ENCODE measurements at regions not wholly inside any gene's neighbourhood (a gene's known extent, or its start where the extent isn't known, plus 50 kb on each side); places are given as distances from the start of the nearest gene placed in this dataset.

DNA sequence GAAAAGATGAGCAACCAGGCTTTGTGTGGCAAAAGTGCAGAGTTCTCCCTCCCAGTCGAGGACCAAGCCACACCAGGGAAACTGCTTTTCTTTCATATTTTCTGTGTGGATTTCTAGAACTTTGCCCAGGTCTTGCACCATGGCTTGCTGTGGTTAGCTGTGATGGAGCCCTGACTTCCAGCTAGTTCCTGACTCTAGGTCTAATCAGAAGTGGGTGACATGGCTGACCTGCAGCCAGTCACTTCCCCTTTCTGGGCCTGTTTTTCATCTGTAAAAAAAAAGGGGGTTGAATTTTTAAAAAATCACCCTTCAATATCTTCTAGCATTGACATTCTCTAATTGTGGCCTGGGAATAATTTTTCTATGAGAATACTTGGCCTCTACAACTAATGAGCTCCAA lies 491.2 kb upstream of the USP24 start:
- in situ Hi-C loops (cut with HindIII; ENCODE audit: low sequenced_read_pairs), result no loop called here

DNA sequence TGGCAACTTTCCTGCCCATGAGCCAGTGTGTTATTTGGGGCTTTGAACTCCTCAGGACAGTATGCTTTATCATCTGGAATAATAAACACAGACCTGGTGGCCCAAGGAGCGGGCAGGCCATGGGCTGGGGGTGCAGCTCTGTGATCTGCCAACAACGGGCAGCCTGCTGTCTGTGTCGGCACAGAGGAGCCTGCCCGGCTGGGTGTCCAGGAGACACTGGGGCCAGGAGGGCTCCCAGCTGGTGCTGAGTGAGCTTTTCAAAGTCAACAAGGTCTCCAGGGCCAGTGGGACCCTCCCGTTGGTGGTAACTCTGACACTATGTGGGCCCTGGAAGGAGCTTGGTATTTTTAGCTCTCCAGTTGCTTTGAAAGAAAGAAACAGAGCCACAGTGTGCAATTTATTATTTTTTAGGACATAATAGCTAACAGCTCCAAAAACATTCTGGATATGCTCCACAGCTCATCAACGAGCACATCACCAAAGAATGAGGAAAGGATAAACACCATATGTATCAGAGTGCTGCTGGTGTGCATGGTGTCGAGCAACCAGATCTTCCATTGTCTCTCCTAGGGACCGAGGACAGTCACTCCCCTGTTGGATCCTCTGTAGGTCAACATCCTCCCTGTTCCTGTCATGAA lies 488.7 kb upstream of the USP24 start:
- in situ Hi-C loops (cut with HindIII; ENCODE audit: low sequenced_read_pairs), result no loop called here

GRCh38 chr1:55702064-55702463 lies 486.9 kb upstream of the USP24 start:
- in situ Hi-C loops (cut with HindIII; ENCODE audit: low sequenced_read_pairs), result no loop called here

- in situ Hi-C loops (cut with HindIII; ENCODE audit: low sequenced_read_pairs), result no loop called here
Observed at GRCh38 chr1:55700359-55701130, 485.4 kb upstream of the USP24 start.

DNA sequence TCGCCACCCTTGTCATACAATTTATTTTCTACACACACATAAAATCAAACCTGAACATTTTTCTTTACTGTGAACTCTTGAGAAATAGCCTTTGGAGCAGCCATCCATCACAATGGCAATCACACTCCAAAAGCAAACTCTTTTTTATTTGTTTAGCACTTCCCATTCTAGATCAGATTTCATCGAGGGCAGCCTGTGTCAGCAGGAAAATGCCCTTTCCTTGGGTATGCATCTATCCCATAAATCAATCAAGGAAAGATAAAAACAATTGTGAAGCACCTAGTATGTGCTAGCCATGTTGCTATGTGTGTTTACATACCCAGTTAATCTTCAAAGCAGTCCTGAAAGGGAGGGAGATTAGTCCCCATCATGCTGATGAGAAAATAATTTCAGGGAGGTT lies 484.1 kb upstream of the USP24 start:
- in situ Hi-C loops (cut with HindIII; ENCODE audit: low sequenced_read_pairs), result no loop called here

DNA sequence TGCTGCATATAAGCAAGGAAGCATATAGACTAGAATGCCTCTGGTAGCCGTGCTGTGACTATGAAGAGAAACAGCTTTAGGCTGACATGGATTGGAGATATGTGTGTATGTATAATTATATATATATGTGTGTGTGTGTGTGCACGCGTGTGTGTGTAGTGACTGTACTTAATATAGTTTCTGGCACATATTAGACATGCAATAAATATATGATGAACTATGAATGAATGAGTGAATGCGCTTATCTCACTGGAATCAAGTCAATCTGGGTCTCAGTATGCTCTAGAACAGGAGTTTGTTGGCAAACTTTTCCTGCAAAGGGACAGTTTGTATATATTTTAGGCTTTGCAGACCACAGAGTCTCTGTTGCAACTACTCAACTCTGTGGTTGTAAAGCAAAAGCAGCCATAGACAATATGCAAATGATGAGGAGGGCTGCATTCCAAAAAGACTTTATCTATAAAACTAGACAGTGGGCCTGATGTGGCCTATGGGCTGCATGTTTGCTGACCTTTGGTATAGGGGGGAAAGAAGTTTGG lies 482.9 kb upstream of the USP24 start:
- in situ Hi-C loops (cut with HindIII; ENCODE audit: low sequenced_read_pairs), result no loop called here

DNA sequence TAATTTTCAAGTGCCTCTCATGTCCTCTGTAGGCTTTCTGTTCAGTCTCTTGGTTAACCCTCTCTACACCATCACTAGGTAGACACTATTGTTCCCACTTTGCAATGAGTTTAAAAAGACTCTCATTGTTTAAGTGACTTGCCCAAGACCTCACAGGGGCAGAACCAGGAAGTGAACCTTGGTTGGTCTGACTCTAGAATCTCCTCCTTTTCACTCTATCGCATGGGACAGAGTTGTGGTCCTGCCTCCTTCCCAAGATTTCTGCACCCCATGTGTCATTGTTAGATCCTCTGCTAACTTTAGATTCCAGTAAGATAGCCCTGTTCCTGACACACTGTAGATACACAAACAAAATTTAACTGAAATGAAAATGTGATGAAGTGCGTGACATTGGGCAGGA lies 481.7 kb upstream of the USP24 start:
- in situ Hi-C loops (cut with HindIII; ENCODE audit: low sequenced_read_pairs), result no loop called here

DNA sequence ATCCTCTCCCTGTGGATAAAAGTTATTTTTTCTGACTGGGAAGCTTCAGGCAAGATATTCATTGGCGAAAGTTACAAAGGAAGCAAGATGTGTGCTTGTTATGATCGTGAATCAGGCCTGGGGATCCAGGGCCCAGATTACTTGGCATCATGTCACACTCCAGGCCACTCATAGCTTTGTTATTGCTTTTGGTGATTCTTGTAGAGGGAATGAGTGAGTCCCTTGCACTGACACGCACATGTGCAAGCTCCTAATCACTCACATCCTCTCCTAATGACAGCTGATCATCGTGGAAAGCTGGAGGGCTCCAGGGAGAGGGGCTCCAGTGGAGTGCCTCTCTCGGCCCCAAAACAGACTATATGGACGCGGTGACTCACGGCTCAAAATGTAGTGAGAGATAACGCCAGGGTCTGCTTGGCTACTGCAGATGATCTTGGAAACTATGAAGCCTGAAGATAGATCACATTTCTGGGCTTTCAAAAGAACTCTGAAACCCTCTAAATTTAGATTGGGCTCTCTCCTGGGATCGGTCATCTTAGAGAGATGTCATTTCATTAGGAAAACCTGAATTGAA lies 481.1 kb upstream of the USP24 start:
- in situ Hi-C loops (cut with HindIII; ENCODE audit: low sequenced_read_pairs), result no loop called here

DNA sequence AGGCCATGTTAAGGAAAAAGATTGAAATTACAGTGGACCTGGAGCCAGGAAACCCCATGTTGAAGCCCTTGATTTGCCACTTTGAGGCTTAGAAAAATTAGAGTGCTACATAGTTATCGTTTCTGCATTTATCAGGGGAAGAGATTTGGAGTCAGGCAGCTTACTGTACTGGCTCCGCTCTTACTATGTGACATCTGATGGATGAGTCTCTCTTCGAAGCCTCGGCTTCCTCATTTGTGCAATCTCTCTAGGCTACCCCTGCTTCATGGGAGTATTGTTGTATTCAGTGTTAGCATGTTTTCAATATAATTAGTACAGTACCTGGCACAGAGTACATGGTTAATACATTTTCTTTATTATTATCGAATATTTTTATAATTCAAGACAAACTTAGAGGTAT lies 480.4 kb upstream of the USP24 start:
- in situ Hi-C loops (cut with HindIII; ENCODE audit: low sequenced_read_pairs), result no loop called here

GRCh38 chr1:55695151-55695550 lies 480.0 kb upstream of the USP24 start:
- in situ Hi-C loops (cut with HindIII; ENCODE audit: low sequenced_read_pairs), result no loop called here

GRCh38 chr1:55694310-55694801 lies 479.2 kb upstream of the USP24 start:
- in situ Hi-C loops (cut with HindIII; ENCODE audit: low sequenced_read_pairs), result no loop called here

- in situ Hi-C loops (cut with HindIII; ENCODE audit: low sequenced_read_pairs), result no loop called here
Observed at GRCh38 chr1:55692726-55693125, 477.6 kb upstream of the USP24 start.

DNA sequence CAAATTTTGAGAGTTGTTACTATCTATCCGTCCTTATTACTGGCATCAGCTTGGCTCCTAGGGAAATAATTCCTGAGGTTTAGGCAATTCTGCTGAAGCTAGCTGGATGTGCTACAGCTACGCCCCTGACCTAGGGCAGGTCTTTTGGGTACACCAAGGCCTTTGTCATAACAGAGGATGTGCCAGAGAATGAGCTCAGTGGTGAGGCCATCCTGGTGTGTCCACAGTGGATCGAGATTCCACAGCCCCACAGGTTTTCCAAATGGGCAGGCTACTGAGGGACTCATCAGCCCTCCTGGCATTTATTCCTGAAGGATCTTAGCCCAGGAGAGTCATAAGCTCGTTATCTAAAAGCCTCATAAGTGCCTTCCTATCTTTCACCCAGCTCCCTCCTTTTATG lies 475.2 kb upstream of the USP24 start:
- in situ Hi-C loops (cut with HindIII; ENCODE audit: low sequenced_read_pairs), result no loop called here

DNA sequence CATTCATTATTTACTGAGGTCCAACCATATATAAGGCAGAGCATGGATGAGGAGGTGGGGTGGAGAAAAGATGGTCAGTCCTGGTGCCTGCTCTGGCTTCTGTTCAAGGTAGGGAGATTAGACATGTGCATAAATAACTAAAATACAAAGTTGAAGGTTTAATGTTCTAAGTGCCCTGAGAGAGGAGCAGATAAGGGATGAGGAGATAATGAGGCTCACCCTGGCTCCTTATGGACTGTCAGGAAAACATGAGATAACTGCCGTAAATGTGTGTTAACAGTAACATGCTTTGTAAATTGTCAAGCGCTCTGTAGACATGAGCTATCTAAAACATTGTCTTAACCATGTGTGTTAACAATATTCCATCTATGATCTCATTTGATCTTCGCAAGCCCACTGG lies 474.6 kb upstream of the USP24 start:
- in situ Hi-C loops (cut with HindIII; ENCODE audit: low sequenced_read_pairs), result no loop called here

GRCh38 chr1:55685560-55685959 lies 470.4 kb upstream of the USP24 start:
- in situ Hi-C loops (cut with HindIII; ENCODE audit: low sequenced_read_pairs), result no loop called here

GRCh38 chr1:55684131-55684650 lies 469.0 kb upstream of the USP24 start:
- in situ Hi-C loops (cut with HindIII; ENCODE audit: low sequenced_read_pairs), result no loop called here

- in situ Hi-C loops (cut with HindIII; ENCODE audit: low sequenced_read_pairs), result no loop called here
Observed at GRCh38 chr1:55682198-55682597, 467.0 kb upstream of the USP24 start.

- in situ Hi-C loops (cut with HindIII; ENCODE audit: low sequenced_read_pairs), result no loop called here
Observed at GRCh38 chr1:55679971-55680370, 464.8 kb upstream of the USP24 start.

- in situ Hi-C loops (cut with HindIII; ENCODE audit: low sequenced_read_pairs), result no loop called here
Observed at GRCh38 chr1:55673416-55673815, 458.3 kb upstream of the USP24 start.

DNA sequence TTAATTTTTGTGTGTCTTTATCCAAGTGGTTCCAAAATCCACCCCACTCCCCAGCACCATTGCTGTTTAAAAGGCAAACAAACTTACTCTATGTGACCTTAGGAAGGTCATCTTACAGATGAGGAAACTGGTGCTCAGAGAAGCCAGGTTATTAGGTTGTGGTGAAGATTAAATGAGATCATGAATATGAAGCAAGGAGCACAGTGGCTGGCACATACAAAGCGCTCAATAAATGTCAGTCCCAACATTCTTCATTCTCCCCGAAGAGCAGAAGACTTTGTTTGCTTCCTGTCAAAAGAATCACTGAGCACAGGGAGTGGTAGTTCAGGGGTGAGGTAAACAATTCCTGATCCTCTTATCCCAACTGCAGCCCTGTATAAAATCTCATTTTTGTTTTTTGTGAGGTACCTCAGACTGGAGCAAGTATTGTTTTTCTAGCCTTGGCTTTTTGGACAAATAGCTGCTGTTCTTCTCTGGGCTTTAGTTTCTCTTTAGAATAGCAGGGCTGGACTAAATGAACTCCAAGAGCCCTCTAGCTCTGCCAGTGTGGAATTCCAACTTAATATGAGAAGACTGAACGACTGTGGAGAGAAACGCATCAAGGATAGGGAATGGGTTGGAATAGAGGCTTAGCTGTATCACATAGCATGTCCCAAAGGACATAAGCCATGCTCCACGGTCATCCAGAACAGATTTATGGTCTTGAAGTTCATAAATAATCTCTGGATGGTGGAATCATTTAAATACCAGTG lies 455.3 kb upstream of the USP24 start:
- in situ Hi-C loops (cut with HindIII; ENCODE audit: low sequenced_read_pairs), result no loop called here

GRCh38 chr1:55669293-55669692 lies 454.1 kb upstream of the USP24 start:
- in situ Hi-C loops (cut with HindIII; ENCODE audit: low sequenced_read_pairs), result no loop called here

Measured in DLD1 (cell line).